Loucy (cell line): ENCODE measurements at regions not wholly inside any gene's neighbourhood (a gene's known extent, or its start where the extent isn't known, plus 50 kb on each side); places are given as distances from the start of the nearest gene placed in this dataset.

ENCODE experiments used
- H2AFZ ChIP-seq: fragments of 200-600 bp; sonication (generic); 2 replicates; pipeline ENCODE4 v1.6.0; 2016; ENCODE audit warnings: antibody characterized with exemption, mild to moderate bottlenecking, low read length, moderate library complexity
- H3F3A ChIP-seq: fragments of 200-600 bp; 2 replicates; pipeline ENCODE4 v1.6.0; 2016; ENCODE audit warnings: antibody characterized with exemption, low read depth, mild to moderate bottlenecking
- H3K27me3 ChIP-seq: fragments of 200-600 bp; sonication (generic); 2 replicates; pipeline ENCODE4 v1.6.1; 2014; ENCODE audit warnings: low read length, mild to moderate bottlenecking; ENCODE audit not compliant: insufficient read depth, poor library complexity, severe bottlenecking
- H3K36me3 ChIP-seq: fragments of 200-600 bp; sonication (generic); 2 replicates; pipeline ENCODE4 v1.6.1; 2016; ENCODE audit warnings: low read length; ENCODE audit not compliant: insufficient read depth
- H3K4me1 ChIP-seq: fragments of 200-600 bp; sonication (generic); 2 replicates; pipeline ENCODE4 v1.5.1; 2014; ENCODE audit warnings: low read length, mild to moderate bottlenecking; ENCODE audit not compliant: insufficient read depth, poor library complexity, severe bottlenecking
- H3K4me2 ChIP-seq: fragments of 200-600 bp; sonication (generic); 2 replicates; pipeline ENCODE4 v1.6.0; 2014; ENCODE audit warnings: antibody characterized with exemption, low read length, low read depth, mild to moderate bottlenecking; ENCODE audit not compliant: poor library complexity, severe bottlenecking
- H3K4me3 ChIP-seq: fragments of 200-600 bp; sonication (generic); 2 replicates; pipeline ENCODE4 v1.5.1; 2014; ENCODE audit warnings: low read length, mild to moderate bottlenecking, mixed read lengths; ENCODE audit not compliant: poor library complexity, severe bottlenecking
- H3K79me2 ChIP-seq: fragments of 200-600 bp; sonication (generic); 2 replicates; pipeline ENCODE4 v1.6.1; 2014; ENCODE audit warnings: low read length; ENCODE audit not compliant: insufficient read depth
- H3K9ac ChIP-seq: fragments of 200-600 bp; sonication (generic); 2 replicates; pipeline ENCODE4 v1.6.0; 2014; ENCODE audit warnings: mild to moderate bottlenecking, low read depth, low read length, moderate library complexity; ENCODE audit not compliant: poor library complexity, severe bottlenecking
- H3K9me2 ChIP-seq: fragments of 200-600 bp; sonication (generic); replicated peaks from 2 replicates; pipeline ENCODE4 v1.6.1; 2016; ENCODE audit warnings: low read depth, low read length, mixed read lengths
- H3K9me3 ChIP-seq: fragments of 200-600 bp; sonication (generic); 2 replicates; pipeline ENCODE4 v1.6.1; 2014; ENCODE audit warnings: mild to moderate bottlenecking, antibody characterized with exemption, low read length, low read depth; ENCODE audit not compliant: insufficient read depth
- H4K20me1 ChIP-seq: fragments of 200-600 bp; sonication (generic); 2 replicates; pipeline ENCODE4 v1.6.0; 2014; ENCODE audit warnings: antibody characterized with exemption, low read length, mild to moderate bottlenecking; ENCODE audit not compliant: insufficient read depth, poor library complexity, severe bottlenecking
- CTCF ChIP-seq: fragments of 200-600 bp; sonication (generic); conservative IDR thresholded peaks from 2 replicates; pipeline ENCODE4 v1.5.1; 2014; ENCODE audit warnings: mild to moderate bottlenecking, antibody characterized with exemption, low read length
- EZH2phosphoT487 ChIP-seq: fragments of 200-600 bp; IDR thresholded peaks from 2 replicates; pipeline ENCODE4 v1.6.1; 2018; ENCODE audit warnings: antibody characterized with exemption, mild to moderate bottlenecking, moderate library complexity, borderline replicate concordance

GRCh38 chr10:21463436-21463835 lies 62.0 kb downstream of the SKIDA1 start:
- no peaks in the 10 kb centered on the region for H4K20me1 ChIP-seq
- H3K4me3 ChIP-seq, result no peak overlapping the region
- H3K4me2 ChIP-seq, result no peak overlapping the region
- H2AFZ ChIP-seq, result no peak overlapping the region
- no peak overlapping the region for H3K9ac ChIP-seq
- no peaks in the 10 kb centered on the region for H3K9me3 ChIP-seq
- TF ChIP-seq CTCF (no peak), EZH2phosphoT487 (no peak)
- no peaks in the 10 kb centered on the region for H3K36me3 ChIP-seq
- H3K9me2 ChIP-seq, result no peaks in the 10 kb centered on the region
- no peaks in the 10 kb centered on the region for H3K79me2 ChIP-seq
- H3K4me1 ChIP-seq, result no peaks in the 10 kb centered on the region
- H3F3A ChIP-seq, result no peaks in the 10 kb centered on the region
- H3K27me3 ChIP-seq, result no peaks in the 10 kb centered on the region

DNA sequence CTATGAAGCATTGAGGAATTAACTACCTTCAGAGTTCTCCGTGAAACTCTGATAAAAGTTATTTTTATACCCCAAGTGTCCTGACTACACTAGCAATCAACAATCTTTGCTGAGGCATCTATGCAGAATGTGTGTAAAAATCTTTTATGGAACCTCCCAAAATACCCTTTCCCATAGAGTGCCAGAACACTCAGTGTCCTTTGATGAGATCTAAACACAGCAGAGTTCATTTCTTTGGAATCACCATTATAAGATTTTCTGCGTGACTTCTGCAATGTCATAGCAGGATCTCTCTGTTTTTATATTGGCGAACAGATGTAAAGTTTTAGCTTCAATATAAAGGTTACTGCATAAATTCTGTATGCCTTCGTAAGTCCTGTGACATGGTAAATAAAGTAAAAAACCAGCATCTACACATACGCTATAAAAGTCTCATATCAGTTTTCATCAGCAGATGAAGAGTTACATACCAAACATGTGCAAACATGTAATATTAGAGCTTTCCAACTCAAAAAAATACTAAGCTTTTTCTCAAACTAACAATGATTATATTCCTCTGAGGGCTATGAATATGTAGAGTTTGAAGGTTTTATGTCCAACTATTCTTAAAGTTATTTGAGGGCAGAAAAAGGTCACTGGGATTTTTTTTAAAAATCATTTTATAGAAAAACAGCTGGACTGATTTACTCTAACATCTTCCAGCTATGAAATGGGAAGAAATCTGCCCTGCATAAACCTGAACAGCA lies 67.2 kb downstream of the SKIDA1 start:
- H3K9me2 ChIP-seq, result no peaks in the 10 kb centered on the region
- no peak overlapping the region for H3K9ac ChIP-seq
- H2AFZ ChIP-seq, result no peak overlapping the region
- H3K9me3 ChIP-seq, result no peaks in the 10 kb centered on the region
- no peaks in the 10 kb centered on the region for H4K20me1 ChIP-seq
- no peaks in the 10 kb centered on the region for H3K27me3 ChIP-seq
- no peaks in the 10 kb centered on the region for H3K4me1 ChIP-seq
- H3K36me3 ChIP-seq, result no peaks in the 10 kb centered on the region
- TF ChIP-seq CTCF, result no peak
- TF ChIP-seq EZH2phosphoT487, result no peak
- no peak overlapping the region for H3K4me2 ChIP-seq
- H3F3A ChIP-seq, result no peaks in the 10 kb centered on the region
- H3K79me2 ChIP-seq, result no peaks in the 10 kb centered on the region
- H3K4me3 ChIP-seq, result no peak overlapping the region

DNA sequence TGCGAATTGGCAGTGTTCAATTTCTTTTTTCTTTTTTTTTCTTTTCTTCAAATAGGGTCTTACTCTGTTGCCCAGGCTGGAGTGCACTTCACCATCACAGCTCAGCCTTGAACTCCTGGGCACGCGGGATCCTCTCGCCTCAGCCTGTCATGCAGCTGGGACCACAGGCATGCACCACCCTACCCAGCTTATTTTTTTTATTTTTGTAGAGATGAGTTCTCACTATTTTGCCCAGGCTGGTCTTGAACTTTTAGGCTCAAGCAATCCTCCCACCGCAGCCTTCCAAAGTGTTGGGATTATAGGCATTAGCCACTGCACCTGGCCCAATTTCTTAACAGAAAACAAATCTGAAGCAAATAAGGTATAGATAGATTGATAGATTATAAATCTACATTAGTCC lies 69.3 kb downstream of the SKIDA1 start:
- Histone ChIP-seq H4K20me1 (no peaks in the 10 kb centered on the region), H3K9me2 (no peaks in the 10 kb centered on the region), H3K4me3 (no peak overlapping the region), H3K9me3 (no peaks in the 10 kb centered on the region), H3K4me1 (no peaks in the 10 kb centered on the region), H3K4me2 (no peak overlapping the region), H3K79me2 (no peaks in the 10 kb centered on the region), H3K9ac (no peak overlapping the region), H3F3A (no peaks in the 10 kb centered on the region), H3K27me3 (no peaks in the 10 kb centered on the region), H3K36me3 (no peaks in the 10 kb centered on the region), H2AFZ (no peak overlapping the region)
- TF ChIP-seq CTCF (no peak), EZH2phosphoT487 (no peak)
